ENCODE measurements at regions not wholly inside any gene's neighbourhood (a gene's known extent, or its start where the extent isn't known, plus 50 kb on each side); places are given as distances from the start of the nearest gene placed in this dataset.
"Not testable (repeated sequence)": the region's sequence is repeated elsewhere in the genome, so short reads cannot be mapped to it uniquely, and the experiment has no call there.

GRCh38 chr4:126995235-126995634 lies 637.5 kb upstream of the INTU start:
- DNase-seq: no peak

- no peak for DNase-seq
Measured at GRCh38 chr4:127000110-127000509, 632.6 kb upstream of the INTU start.

GRCh38 chr4:127000846-127001245 lies 631.9 kb upstream of the INTU start:
- no peak for DNase-seq

- no peak for DNase-seq
Measured at GRCh38 chr4:127001933-127002332, 630.8 kb upstream of the INTU start.

- DNase-seq: no peak
Measured at GRCh38 chr4:127006446-127006877, 626.3 kb upstream of the INTU start.

- DNase-seq: no peak
Measured at GRCh38 chr4:127007305-127007704, 625.5 kb upstream of the INTU start.

- DNase-seq: no peak
Measured at GRCh38 chr4:127012549-127012948, 620.2 kb upstream of the INTU start.

GRCh38 chr4:127015667-127016117 lies 617.1 kb upstream of the INTU start:
- DNase-seq: no peak

- no peak for DNase-seq
Measured at GRCh38 chr4:127018381-127018780, 614.4 kb upstream of the INTU start.

GRCh38 chr4:127020831-127021230 lies 611.9 kb upstream of the INTU start:
- not testable (repeated sequence) for DNase-seq

GRCh38 chr4:127036296-127036695 lies 596.5 kb upstream of the INTU start:
- DNase-seq: no peak

- no peak for DNase-seq
Measured at GRCh38 chr4:127045861-127046260, 586.9 kb upstream of the INTU start.

- no peak for DNase-seq
Measured at GRCh38 chr4:127047930-127048329, 584.8 kb upstream of the INTU start.

- DNase-seq: no peak
Measured at GRCh38 chr4:127048376-127049044, 584.2 kb upstream of the INTU start.

- DNase-seq: no peak
Measured at GRCh38 chr4:127049526-127049925, 583.2 kb upstream of the INTU start.

GRCh38 chr4:127052742-127053141 lies 580.0 kb upstream of the INTU start:
- DNase-seq: no peak

- DNase-seq: no peak
Measured at GRCh38 chr4:127055357-127055756, 577.4 kb upstream of the INTU start.

GRCh38 chr4:127069675-127070074 lies 563.1 kb upstream of the INTU start:
- no peak for DNase-seq

- DNase-seq: no peak
Measured at GRCh38 chr4:127071443-127071842, 561.3 kb upstream of the INTU start.

GRCh38 chr4:127080141-127080540 lies 552.6 kb upstream of the INTU start:
- no peak for DNase-seq

- no peak for DNase-seq
Measured at GRCh38 chr4:127081041-127081440, 551.7 kb upstream of the INTU start.

- DNase-seq: no peak
Measured at GRCh38 chr4:127082986-127083385, 549.8 kb upstream of the INTU start.

GRCh38 chr4:127084666-127085065 lies 548.1 kb upstream of the INTU start:
- no peak for DNase-seq

- DNase-seq: no peak
Measured at GRCh38 chr4:127097061-127097460, 535.7 kb upstream of the INTU start.

- no peak for DNase-seq
Measured at GRCh38 chr4:127102361-127102760, 530.4 kb upstream of the INTU start.

All from left kidney (tissue), 1 donor.